GM13976 (cell line): ENCODE measurements at regions not wholly inside any gene's neighbourhood (a gene's known extent, or its start where the extent isn't known, plus 50 kb on each side); places are given as distances from the start of the nearest gene placed in this dataset.

Source experiments
- DNase-seq: peaks from one replicate; pipeline ENCODE4 v3.0.0; 2012; ENCODE audit warnings: low spot score
- CTCF ChIP-seq: IDR thresholded peaks from 2 replicates; pipeline ENCODE4 v1.5.1; 2012; ENCODE audit warnings: borderline replicate concordance, mild to moderate bottlenecking; ENCODE audit not compliant: insufficient read depth; ENCODE audit errors: extremely low read depth, missing control alignments, control extremely low read depth
- in situ Hi-C: fragments of 300-500 bp; cut with MboI; formaldehyde crosslinking; loops from one replicate; pipeline ENCODE4 v1.12.0; 2022; ENCODE audit warnings: low sequenced_read_pairs, mixed read lengths, inconsistent platforms; ENCODE audit not compliant: unreplicated experiment

- no peak for DNase-seq
- in situ Hi-C loops: no loop called here
- TF ChIP-seq CTCF: no peak
These were observed 142.9 kb upstream of the TMPO start for GRCh38 chr12:98372340-98373024.

GRCh38 chr12:98373025-98373554 lies 142.3 kb upstream of the TMPO start:
- peak; percentile 22 for DNase-seq
- TF ChIP-seq CTCF: peak; percentile 44
- in situ Hi-C loops: no loop called here

DNA sequence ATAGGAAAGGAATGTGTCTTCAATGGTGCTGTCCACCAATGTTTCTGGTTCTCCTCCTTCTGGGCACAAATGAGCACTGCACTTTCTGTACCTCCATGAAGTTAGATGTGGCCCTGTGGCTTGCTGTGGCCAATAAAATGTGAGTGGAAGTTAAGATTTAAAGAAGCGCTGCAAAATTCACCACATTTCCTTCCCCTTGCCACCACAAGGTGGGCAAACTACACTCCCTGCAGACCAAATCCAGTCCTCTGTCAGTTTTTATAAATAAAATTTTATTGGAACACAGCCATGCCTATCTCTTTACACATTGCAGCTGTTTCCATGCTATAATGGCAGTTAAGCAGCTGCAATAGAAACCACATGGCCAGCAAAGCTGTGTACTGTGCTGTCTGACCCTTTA lies 141.4 kb upstream of the TMPO start:
- in situ Hi-C loops: no loop called here
- DNase-seq: no peak
- TF ChIP-seq CTCF: no peak

DNA sequence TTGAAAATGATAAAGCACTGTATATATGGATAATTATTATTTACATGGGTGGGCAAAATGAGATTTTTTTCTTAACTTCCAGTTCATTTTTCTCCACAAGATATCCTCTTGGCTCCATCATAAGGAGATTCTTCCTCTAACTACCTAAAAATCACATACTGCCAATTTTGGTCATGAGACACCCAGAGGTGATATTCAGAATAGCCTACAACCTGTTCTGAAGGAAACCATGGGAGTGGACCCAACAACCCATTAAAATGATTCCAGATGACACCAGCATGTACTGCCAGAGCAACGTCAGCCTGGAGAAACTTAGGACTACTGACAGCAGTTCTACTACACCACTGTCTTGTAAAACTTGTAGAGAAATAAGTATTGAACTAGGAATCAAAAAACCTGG lies 136.3 kb upstream of the TMPO start:
- in situ Hi-C loops: loop anchor here (25.0 kb wide), 2 partner anchors 1217 to 1392 kb away; no protein-coding TSS in a partner anchor
- DNase-seq: no peak
- TF ChIP-seq CTCF: no peak

GRCh38 chr12:98385641-98386040 lies 129.7 kb upstream of the TMPO start:
- no peak for DNase-seq
- TF ChIP-seq CTCF: no peak
- in situ Hi-C loops: loop anchor here (25.0 kb wide), 2 partner anchors 1223 to 1398 kb away; no protein-coding TSS in a partner anchor

GRCh38 chr12:98387444-98387843 lies 127.9 kb upstream of the TMPO start:
- TF ChIP-seq CTCF: no peak
- in situ Hi-C loops: loop anchor here (25.0 kb wide), 2 partner anchors 1225 to 1400 kb away; no protein-coding TSS in a partner anchor
- no peak for DNase-seq
